ENCODE measurements at regions not wholly inside any gene's neighbourhood (a gene's known extent, or its start where the extent isn't known, plus 50 kb on each side); places are given as distances from the start of the nearest gene placed in this dataset.

DNA sequence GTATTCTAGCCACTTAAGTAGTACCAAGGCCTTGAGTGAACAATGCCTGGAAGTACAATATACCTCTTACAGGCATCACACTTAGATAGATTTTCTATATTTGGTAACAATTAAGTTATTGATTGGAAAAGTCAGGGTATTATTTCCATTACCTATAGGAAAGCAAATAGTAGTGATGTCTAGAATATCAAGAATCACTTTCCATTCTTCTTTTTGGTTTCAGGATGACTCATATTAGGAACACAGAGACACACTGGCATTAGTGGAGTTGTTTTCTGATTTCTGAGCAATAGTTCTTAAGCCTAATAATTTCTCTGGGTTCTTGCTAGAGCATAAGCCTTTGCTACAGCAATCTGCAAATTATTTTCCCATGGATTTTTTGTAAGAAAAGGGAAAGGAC lies 1640.0 kb upstream of the SEL1L start:
- TF ChIP-seq, protein P1, sequence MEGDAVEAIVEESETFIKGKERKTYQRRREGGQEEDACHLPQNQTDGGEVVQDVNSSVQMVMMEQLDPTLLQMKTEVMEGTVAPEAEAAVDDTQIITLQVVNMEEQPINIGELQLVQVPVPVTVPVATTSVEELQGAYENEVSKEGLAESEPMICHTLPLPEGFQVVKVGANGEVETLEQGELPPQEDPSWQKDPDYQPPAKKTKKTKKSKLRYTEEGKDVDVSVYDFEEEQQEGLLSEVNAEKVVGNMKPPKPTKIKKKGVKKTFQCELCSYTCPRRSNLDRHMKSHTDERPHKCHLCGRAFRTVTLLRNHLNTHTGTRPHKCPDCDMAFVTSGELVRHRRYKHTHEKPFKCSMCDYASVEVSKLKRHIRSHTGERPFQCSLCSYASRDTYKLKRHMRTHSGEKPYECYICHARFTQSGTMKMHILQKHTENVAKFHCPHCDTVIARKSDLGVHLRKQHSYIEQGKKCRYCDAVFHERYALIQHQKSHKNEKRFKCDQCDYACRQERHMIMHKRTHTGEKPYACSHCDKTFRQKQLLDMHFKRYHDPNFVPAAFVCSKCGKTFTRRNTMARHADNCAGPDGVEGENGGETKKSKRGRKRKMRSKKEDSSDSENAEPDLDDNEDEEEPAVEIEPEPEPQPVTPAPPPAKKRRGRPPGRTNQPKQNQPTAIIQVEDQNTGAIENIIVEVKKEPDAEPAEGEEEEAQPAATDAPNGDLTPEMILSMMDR (IDR thresholded peaks at IDR 0.05; ENCODE audit: poor library complexity), result no peak
- TF ChIP-seq EZH2phosphoT487 (IDR thresholded peaks at IDR 0.05; ENCODE audit: low read depth, severe bottlenecking, unreplicated experiment) (no peak), EZH2 (IDR thresholded peaks at IDR 0.05; ENCODE audit: borderline replicate concordance) (no peak)
